GM12878 (cell line): ENCODE measurements at regions not wholly inside any gene's neighbourhood (a gene's known extent, or its start where the extent isn't known, plus 50 kb on each side); places are given as distances from the start of the nearest gene placed in this dataset.

ENCODE experiments used
- FOS ChIP-seq: IDR thresholded peaks from 3 replicates; pipeline ENCODE4 v1.6.1; 2011; ENCODE audit warnings: borderline replicate concordance; ENCODE audit not compliant: insufficient read length; ENCODE audit errors: extremely low read depth
- NFIC ChIP-seq: IDR thresholded peaks from 2 replicates; pipeline ENCODE4 v1.6.1; 2012; ENCODE audit warnings: low read depth, mild to moderate bottlenecking, inconsistent platforms, low read length, moderate library complexity
- POLR2A ChIP-seq: IDR thresholded peaks from 2 replicates; pipeline ENCODE4 v1.6.1; 2011; ENCODE audit warnings: low read depth, mild to moderate bottlenecking, low read length
- SIN3A ChIP-seq: IDR thresholded peaks from 2 replicates; pipeline ENCODE4 v1.6.1; 2012; ENCODE audit warnings: low read depth, low read length, improper control_type of control experiment
- WRNIP1 ChIP-seq: IDR thresholded peaks from 2 replicates; pipeline ENCODE4 v1.6.1; 2011; ENCODE audit warnings: low read depth, low read length, improper control_type of control experiment, borderline replicate concordance
- TF ChIP-seq, protein P1 (sequence below): fragments of 450-650 bp; IDR thresholded peaks from 2 replicates; pipeline ENCODE4 v1.6.1; 2017; ENCODE audit warnings: mild to moderate bottlenecking, moderate library complexity
- TF ChIP-seq, protein P2 (sequence below): fragments of 450-650 bp; conservative IDR thresholded peaks from 2 replicates; pipeline ENCODE4 v1.6.1; 2017; ENCODE audit warnings: mild to moderate bottlenecking, moderate library complexity
- TF ChIP-seq, protein P3 (sequence below): fragments of 450-650 bp; IDR thresholded peaks from 2 replicates; pipeline ENCODE4 v1.6.1; 2017; ENCODE audit warnings: mild to moderate bottlenecking, low read depth, inconsistent platforms; ENCODE audit not compliant: poor library complexity, severe bottlenecking

DNA sequence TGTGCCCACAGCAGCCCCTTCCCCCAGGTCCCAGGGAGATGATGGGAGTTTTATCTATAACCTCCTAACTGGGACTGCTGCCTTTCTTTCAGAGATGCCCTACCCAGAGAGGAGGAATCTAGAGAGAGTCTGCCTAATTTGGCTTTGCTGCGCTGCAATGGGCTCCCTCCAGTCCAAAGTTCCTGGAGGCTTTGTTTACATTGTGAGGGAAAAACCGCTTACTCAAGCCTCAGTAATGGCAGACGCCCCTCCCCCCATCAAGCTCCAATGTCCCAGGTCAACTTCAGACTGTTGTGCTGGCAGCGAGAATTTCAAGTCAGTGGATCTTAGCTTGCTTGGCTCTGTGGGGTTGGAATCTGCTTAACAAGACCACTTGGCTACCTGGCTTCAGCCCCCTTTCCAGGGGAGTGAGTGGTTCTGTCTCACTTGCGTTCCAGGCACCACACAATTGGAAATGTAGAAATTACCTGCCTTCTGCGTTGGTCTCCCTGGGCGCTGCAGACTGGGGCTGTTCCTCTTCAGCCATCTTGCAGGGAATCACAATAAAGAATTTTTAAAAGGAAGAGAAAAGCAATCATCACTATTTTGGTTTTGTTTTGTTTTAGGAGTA is 262.5 kb downstream of the FOXG1 start (continued):
- TF ChIP-seq, protein P1, sequence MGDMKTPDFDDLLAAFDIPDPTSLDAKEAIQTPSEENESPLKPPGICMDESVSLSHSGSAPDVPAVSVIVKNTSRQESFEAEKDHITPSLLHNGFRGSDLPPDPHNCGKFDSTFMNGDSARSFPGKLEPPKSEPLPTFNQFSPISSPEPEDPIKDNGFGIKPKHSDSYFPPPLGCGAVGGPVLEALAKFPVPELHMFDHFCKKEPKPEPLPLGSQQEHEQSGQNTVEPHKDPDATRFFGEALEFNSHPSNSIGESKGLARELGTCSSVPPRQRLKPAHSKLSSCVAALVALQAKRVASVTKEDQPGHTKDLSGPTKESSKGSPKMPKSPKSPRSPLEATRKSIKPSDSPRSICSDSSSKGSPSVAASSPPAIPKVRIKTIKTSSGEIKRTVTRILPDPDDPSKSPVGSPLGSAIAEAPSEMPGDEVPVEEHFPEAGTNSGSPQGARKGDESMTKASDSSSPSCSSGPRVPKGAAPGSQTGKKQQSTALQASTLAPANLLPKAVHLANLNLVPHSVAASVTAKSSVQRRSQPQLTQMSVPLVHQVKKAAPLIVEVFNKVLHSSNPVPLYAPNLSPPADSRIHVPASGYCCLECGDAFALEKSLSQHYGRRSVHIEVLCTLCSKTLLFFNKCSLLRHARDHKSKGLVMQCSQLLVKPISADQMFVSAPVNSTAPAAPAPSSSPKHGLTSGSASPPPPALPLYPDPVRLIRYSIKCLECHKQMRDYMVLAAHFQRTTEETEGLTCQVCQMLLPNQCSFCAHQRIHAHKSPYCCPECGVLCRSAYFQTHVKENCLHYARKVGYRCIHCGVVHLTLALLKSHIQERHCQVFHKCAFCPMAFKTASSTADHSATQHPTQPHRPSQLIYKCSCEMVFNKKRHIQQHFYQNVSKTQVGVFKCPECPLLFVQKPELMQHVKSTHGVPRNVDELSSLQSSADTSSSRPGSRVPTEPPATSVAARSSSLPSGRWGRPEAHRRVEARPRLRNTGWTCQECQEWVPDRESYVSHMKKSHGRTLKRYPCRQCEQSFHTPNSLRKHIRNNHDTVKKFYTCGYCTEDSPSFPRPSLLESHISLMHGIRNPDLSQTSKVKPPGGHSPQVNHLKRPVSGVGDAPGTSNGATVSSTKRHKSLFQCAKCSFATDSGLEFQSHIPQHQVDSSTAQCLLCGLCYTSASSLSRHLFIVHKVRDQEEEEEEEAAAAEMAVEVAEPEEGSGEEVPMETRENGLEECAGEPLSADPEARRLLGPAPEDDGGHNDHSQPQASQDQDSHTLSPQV = no peak
- TF ChIP-seq FOS = no peak
- TF ChIP-seq, protein P2, sequence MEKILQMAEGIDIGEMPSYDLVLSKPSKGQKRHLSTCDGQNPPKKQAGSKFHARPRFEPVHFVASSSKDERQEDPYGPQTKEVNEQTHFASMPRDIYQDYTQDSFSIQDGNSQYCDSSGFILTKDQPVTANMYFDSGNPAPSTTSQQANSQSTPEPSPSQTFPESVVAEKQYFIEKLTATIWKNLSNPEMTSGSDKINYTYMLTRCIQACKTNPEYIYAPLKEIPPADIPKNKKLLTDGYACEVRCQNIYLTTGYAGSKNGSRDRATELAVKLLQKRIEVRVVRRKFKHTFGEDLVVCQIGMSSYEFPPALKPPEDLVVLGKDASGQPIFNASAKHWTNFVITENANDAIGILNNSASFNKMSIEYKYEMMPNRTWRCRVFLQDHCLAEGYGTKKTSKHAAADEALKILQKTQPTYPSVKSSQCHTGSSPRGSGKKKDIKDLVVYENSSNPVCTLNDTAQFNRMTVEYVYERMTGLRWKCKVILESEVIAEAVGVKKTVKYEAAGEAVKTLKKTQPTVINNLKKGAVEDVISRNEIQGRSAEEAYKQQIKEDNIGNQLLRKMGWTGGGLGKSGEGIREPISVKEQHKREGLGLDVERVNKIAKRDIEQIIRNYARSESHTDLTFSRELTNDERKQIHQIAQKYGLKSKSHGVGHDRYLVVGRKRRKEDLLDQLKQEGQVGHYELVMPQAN = no peak
- TF ChIP-seq SIN3A = no peak
- no peak for TF ChIP-seq WRNIP1
- TF ChIP-seq, protein P3, sequence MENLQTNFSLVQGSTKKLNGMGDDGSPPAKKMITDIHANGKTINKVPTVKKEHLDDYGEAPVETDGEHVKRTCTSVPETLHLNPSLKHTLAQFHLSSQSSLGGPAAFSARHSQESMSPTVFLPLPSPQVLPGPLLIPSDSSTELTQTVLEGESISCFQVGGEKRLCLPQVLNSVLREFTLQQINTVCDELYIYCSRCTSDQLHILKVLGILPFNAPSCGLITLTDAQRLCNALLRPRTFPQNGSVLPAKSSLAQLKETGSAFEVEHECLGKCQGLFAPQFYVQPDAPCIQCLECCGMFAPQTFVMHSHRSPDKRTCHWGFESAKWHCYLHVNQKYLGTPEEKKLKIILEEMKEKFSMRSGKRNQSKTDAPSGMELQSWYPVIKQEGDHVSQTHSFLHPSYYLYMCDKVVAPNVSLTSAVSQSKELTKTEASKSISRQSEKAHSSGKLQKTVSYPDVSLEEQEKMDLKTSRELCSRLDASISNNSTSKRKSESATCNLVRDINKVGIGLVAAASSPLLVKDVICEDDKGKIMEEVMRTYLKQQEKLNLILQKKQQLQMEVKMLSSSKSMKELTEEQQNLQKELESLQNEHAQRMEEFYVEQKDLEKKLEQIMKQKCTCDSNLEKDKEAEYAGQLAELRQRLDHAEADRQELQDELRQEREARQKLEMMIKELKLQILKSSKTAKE = no peak
- no peak for TF ChIP-seq POLR2A
- TF ChIP-seq NFIC = no peak
